Neural progenitor cell (in vitro differentiated cells): ENCODE measurements at regions not wholly inside any gene's neighbourhood (a gene's known extent, or its start where the extent isn't known, plus 50 kb on each side); places are given as distances from the start of the nearest gene placed in this dataset.

Experiments
- DNase-seq: peaks from one replicate; pipeline ENCODE4 v3.0.0-alpha.2; 2016; ENCODE audit warnings: low spot score
- H2AFZ ChIP-seq: fragments of 200-600 bp; sonication (generic); replicated peaks from 2 replicates; pipeline ENCODE4 v1.6.1; 2016; ENCODE audit warnings: antibody characterized with exemption
- H3F3A ChIP-seq: fragments of 200-600 bp; sonication (generic); 2 replicates; pipeline ENCODE4 v1.6.1; 2016; ENCODE audit warnings: antibody characterized with exemption, low read depth
- H3K27ac ChIP-seq: fragments of 200-600 bp; sonication (generic); 2 replicates; pipeline ENCODE4 v1.5.1; 2016; ENCODE audit warnings: mild to moderate bottlenecking
- H3K27me3 ChIP-seq: fragments of 200-600 bp; sonication (generic); 2 replicates; pipeline ENCODE4 v1.6.1; 2016; ENCODE audit warnings: mild to moderate bottlenecking, moderate library complexity
- H3K36me3 ChIP-seq: fragments of 200-600 bp; sonication (generic); 2 replicates; pipeline ENCODE4 v1.5.1; 2016
- H3K4me1 ChIP-seq: fragments of 200-600 bp; sonication (generic); 2 replicates; pipeline ENCODE4 v1.6.1; 2016; ENCODE audit warnings: mixed run types
- H3K4me2 ChIP-seq: fragments of 200-600 bp; sonication (generic); 2 replicates; pipeline ENCODE4 v1.6.1; 2016
- H3K4me3 ChIP-seq: fragments of 200-600 bp; sonication (generic); 2 replicates; pipeline ENCODE4 v1.5.1; 2016
- H3K79me2 ChIP-seq: fragments of 200-600 bp; sonication (generic); 2 replicates; pipeline ENCODE4 v1.6.1; 2016; ENCODE audit warnings: low read depth
- H3K9ac ChIP-seq: fragments of 200-600 bp; sonication (generic); 2 replicates; pipeline ENCODE4 v1.6.1; 2016
- H3K9me3 ChIP-seq: fragments of 200-600 bp; sonication (generic); 2 replicates; pipeline ENCODE4 v1.5.1; 2016; ENCODE audit warnings: low read depth
- H4K20me1 ChIP-seq: fragments of 200-600 bp; sonication (generic); 2 replicates; pipeline ENCODE4 v1.6.1; 2016; ENCODE audit warnings: low read depth
- H3K27ac Mint-ChIP-seq: 3 replicates; pipeline ENCODE4 v1.8.0; 2021; ENCODE audit warnings: mixed read lengths
- H3K27me3 Mint-ChIP-seq: 2 replicates; pipeline ENCODE4 v1.8.0; 2022; ENCODE audit warnings: low read depth, mild to moderate bottlenecking, inconsistent platforms, moderate library complexity, mixed read lengths; ENCODE audit not compliant: insufficient read depth
- H3K36me3 Mint-ChIP-seq: 3 replicates; pipeline ENCODE4 v1.8.0; 2021; ENCODE audit warnings: mixed read lengths
- H3K4me1 Mint-ChIP-seq: 3 replicates; pipeline ENCODE4 v1.8.0; 2021; ENCODE audit warnings: mixed read lengths
- H3K4me3 Mint-ChIP-seq: 3 replicates; pipeline ENCODE4 v1.8.0; 2021; ENCODE audit warnings: mild to moderate bottlenecking, moderate library complexity, mixed read lengths
- H3K9me3 Mint-ChIP-seq: 3 replicates; pipeline ENCODE4 v1.8.0; 2020; ENCODE audit warnings: mixed read lengths
- EZH2 ChIP-seq: fragments of 200-600 bp; sonication (generic); IDR thresholded peaks from 2 replicates; pipeline ENCODE4 v1.6.1; 2017; ENCODE audit warnings: antibody characterized with exemption, mild to moderate bottlenecking, moderate library complexity
- EZH2phosphoT487 ChIP-seq: fragments of 200-600 bp; sonication (generic); IDR thresholded peaks from 2 replicates; pipeline ENCODE4 v1.6.1; 2017; ENCODE audit warnings: antibody characterized with exemption
- TF ChIP-seq, protein P1 (sequence below): fragments of 200-600 bp; sonication (generic); IDR thresholded peaks from 2 replicates; pipeline ENCODE4 v1.5.1; 2017; ENCODE audit warnings: antibody characterized with exemption, mild to moderate bottlenecking

DNA sequence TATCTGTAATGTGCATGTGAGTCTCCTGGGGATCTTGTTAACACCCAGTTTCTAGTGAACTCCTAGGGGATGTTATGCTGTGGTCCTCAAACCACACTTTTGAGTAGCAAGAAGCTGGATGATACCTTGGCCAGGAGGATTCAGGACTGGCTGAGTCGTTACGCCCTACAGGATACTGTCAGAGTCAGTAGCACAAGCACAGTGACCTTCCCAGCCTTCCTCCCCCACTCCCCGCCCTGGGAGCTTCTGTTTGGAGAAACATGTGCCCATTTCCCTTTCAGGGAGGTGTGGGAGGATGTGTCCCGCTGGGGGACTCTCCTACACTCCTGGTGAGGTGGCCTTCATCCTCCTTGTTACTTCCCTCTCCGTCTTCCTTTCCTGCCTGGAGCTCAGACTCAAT is 76.4 kb upstream of the TRPM1 start:
- Histone ChIP-seq H3K4me2 (no peak overlapping the region), H4K20me1 (no peaks in the 10 kb centered on the region), H3K4me1 (no peaks in the 10 kb centered on the region), H3K4me3 (no peak overlapping the region), H3K79me2 (no peaks in the 10 kb centered on the region), H3K9ac (no peak overlapping the region), H3K9me3 (no peaks in the 10 kb centered on the region), H3K36me3 (no peaks in the 10 kb centered on the region), H2AFZ (peak overlapping the region; percentile 10), H3F3A (no peaks in the 10 kb centered on the region), H3K27ac (no peak overlapping the region), H3K27me3 (no peaks in the 10 kb centered on the region)
- DNase-seq: no peak
- H3K36me3 Mint-ChIP-seq: peaks cover 3% of the 10 kb centered on the region
- H3K4me1 Mint-ChIP-seq: peaks cover 2% of the 10 kb centered on the region
- H3K9me3 Mint-ChIP-seq: peaks cover 15% of the 10 kb centered on the region
- no peak overlapping the region for H3K4me3 Mint-ChIP-seq
- H3K27me3 Mint-ChIP-seq: no peaks in the 10 kb centered on the region
- no peak overlapping the region for H3K27ac Mint-ChIP-seq
- TF ChIP-seq, protein P1, sequence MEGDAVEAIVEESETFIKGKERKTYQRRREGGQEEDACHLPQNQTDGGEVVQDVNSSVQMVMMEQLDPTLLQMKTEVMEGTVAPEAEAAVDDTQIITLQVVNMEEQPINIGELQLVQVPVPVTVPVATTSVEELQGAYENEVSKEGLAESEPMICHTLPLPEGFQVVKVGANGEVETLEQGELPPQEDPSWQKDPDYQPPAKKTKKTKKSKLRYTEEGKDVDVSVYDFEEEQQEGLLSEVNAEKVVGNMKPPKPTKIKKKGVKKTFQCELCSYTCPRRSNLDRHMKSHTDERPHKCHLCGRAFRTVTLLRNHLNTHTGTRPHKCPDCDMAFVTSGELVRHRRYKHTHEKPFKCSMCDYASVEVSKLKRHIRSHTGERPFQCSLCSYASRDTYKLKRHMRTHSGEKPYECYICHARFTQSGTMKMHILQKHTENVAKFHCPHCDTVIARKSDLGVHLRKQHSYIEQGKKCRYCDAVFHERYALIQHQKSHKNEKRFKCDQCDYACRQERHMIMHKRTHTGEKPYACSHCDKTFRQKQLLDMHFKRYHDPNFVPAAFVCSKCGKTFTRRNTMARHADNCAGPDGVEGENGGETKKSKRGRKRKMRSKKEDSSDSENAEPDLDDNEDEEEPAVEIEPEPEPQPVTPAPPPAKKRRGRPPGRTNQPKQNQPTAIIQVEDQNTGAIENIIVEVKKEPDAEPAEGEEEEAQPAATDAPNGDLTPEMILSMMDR: no peak
- no peak for TF ChIP-seq EZH2
- TF ChIP-seq EZH2phosphoT487: no peak

DNA sequence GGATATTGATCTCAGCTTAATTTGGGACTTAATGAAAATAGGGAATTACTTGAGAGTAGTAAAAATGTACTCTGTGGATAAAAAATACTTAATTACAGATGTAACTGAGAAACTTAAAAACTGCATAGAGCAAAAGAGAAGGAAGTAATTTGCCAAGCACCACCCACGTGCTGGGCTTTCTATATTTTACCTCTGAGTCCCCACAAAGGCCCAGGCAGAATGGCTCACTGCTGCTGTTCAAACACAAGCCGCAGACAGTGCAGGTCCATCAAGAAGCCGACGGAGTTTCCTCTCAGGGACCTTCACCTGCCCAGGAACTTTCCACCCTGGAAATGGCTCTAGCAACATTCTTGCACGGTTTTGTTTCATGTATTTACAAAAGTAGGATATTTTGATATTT is 77.2 kb upstream of the TRPM1 start:
- TF ChIP-seq, protein P1: no peak
- TF ChIP-seq EZH2 (no peak), EZH2phosphoT487 (no peak)
- peaks cover 3% of the 10 kb centered on the region for H3K36me3 Mint-ChIP-seq
- H3K4me2 ChIP-seq: no peak overlapping the region
- H3K27me3 Mint-ChIP-seq: no peaks in the 10 kb centered on the region
- no peaks in the 10 kb centered on the region for H4K20me1 ChIP-seq
- H3K9me3 Mint-ChIP-seq: peaks cover 20% of the 10 kb centered on the region
- peaks cover 2% of the 10 kb centered on the region for H3K4me1 Mint-ChIP-seq
- no peak overlapping the region for H3K9ac ChIP-seq
- H3K27me3 ChIP-seq: no peaks in the 10 kb centered on the region
- H3K27ac Mint-ChIP-seq: no peak overlapping the region
- no peaks in the 10 kb centered on the region for H3K79me2 ChIP-seq
- no peak for DNase-seq
- no peaks in the 10 kb centered on the region for H3K36me3 ChIP-seq
- H3K27ac ChIP-seq: no peak overlapping the region
- no peaks in the 10 kb centered on the region for H3F3A ChIP-seq
- H3K4me3 ChIP-seq: no peak overlapping the region
- H3K4me3 Mint-ChIP-seq: no peak overlapping the region
- H2AFZ ChIP-seq: no peak overlapping the region
- no peaks in the 10 kb centered on the region for H3K9me3 ChIP-seq
- no peaks in the 10 kb centered on the region for H3K4me1 ChIP-seq

DNA sequence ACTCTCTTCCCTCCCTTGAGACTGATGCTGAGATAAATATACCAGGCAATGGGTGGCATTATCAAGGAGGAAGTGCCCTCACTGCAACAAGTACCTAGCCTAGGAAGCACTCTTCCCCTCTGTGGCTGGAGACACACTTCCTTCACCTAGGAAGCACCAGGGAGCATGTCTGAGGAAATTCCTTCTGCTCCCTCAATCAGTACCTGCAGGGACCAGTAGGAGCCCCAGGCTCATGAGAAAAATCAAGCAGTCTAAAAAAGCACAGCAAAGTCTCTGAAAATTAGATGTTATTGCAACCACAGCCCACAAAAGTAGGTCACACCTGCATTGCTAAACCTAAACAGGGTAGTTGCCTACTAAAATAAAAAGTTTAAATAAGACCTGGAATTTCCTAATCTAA is 78.2 kb upstream of the TRPM1 start:
- Histone ChIP-seq H3K4me2 (no peak overlapping the region), H3K79me2 (no peaks in the 10 kb centered on the region), H3K9me3 (no peaks in the 10 kb centered on the region), H3K4me1 (no peaks in the 10 kb centered on the region), H2AFZ (peak overlapping the region; percentile 46), H3K27ac (no peak overlapping the region), H3K36me3 (no peaks in the 10 kb centered on the region), H3K4me3 (no peak overlapping the region), H3K9ac (no peak overlapping the region), H3K27me3 (no peaks in the 10 kb centered on the region), H4K20me1 (no peaks in the 10 kb centered on the region), H3F3A (no peaks in the 10 kb centered on the region)
- TF ChIP-seq, protein P1: peak; percentile 10
- no peak for TF ChIP-seq EZH2
- H3K9me3 Mint-ChIP-seq: peaks cover 22% of the 10 kb centered on the region
- no peaks in the 10 kb centered on the region for H3K27me3 Mint-ChIP-seq
- peaks cover 2% of the 10 kb centered on the region for H3K4me1 Mint-ChIP-seq
- no peak overlapping the region for H3K4me3 Mint-ChIP-seq
- no peak for DNase-seq
- peaks cover 3% of the 10 kb centered on the region for H3K36me3 Mint-ChIP-seq
- no peak overlapping the region for H3K27ac Mint-ChIP-seq

DNA sequence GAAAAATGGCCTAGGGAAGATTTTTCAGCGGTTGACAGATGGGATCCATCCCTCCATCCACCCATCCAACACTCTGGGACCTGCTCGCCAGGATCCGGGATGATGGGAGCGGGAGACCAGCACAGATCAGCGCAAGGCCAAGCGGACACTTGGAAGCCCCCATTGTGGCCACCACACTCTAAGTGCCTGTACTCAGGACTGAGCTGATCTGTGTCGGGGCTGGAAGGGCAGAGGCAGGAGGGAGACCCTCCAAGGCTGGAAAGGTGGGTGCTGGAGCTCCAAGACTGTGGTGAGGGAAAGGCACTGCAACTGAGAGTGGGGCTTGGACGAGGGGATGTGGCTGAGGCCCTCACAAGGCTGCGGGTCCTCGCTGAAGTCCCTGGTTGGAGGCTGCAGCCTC is 91.8 kb upstream of the TRPM1 start:
- Histone ChIP-seq H3K27me3 (no peaks in the 10 kb centered on the region), H3K79me2 (no peaks in the 10 kb centered on the region), H3K36me3 (no peaks in the 10 kb centered on the region), H3K9ac (no peak overlapping the region), H3K4me2 (no peak overlapping the region), H3K4me1 (no peaks in the 10 kb centered on the region), H4K20me1 (no peaks in the 10 kb centered on the region), H3K4me3 (no peak overlapping the region), H3K27ac (no peak overlapping the region), H3K9me3 (peaks cover 5% of the 10 kb centered on the region), H2AFZ (no peak overlapping the region), H3F3A (no peaks in the 10 kb centered on the region)
- H3K27me3 Mint-ChIP-seq: peaks cover 2% of the 10 kb centered on the region
- H3K36me3 Mint-ChIP-seq: no peaks in the 10 kb centered on the region
- H3K27ac Mint-ChIP-seq: no peak overlapping the region
- peaks cover 14% of the 10 kb centered on the region for H3K9me3 Mint-ChIP-seq
- TF ChIP-seq EZH2 (no peak), EZH2phosphoT487 (no peak)
- TF ChIP-seq, protein P1: no peak
- DNase-seq: no peak
- H3K4me1 Mint-ChIP-seq: no peaks in the 10 kb centered on the region
- no peak overlapping the region for H3K4me3 Mint-ChIP-seq
